Calu3 (cell line): ENCODE measurements at regions not wholly inside any gene's neighbourhood (a gene's known extent, or its start where the extent isn't known, plus 50 kb on each side); places are given as distances from the start of the nearest gene placed in this dataset.

Experiments
- BruUV-seq: library from RNA; stranded (reverse); fragments of 400-500 nt; replicated peaks from 2 replicates; lab custom pipeline; 2021; lab: Mats Ljungman, UMichigan
- CTCF ChIA-PET: fragments of 300-600 bp; sonication (Branson Sonifier 250); formaldehyde crosslinking; loops from one replicate; lab custom pipeline; 2022; ENCODE audit warnings: antibody characterized with exemption; lab: Charles Lee
- DNase-seq: peaks from one replicate; pipeline ENCODE4 v3.0.0; 2022
- H3K27ac Mint-ChIP-seq: one replicate; pipeline ENCODE4 v1.8.0; 2022; ENCODE audit warnings: mixed read lengths; ENCODE audit not compliant: unreplicated experiment
- H3K27me3 Mint-ChIP-seq: one replicate; pipeline ENCODE4 v1.8.0; 2022; ENCODE audit warnings: mixed read lengths; ENCODE audit not compliant: unreplicated experiment
- H3K36me3 Mint-ChIP-seq: one replicate; pipeline ENCODE4 v1.8.0; 2022; ENCODE audit warnings: mild to moderate bottlenecking, moderate library complexity, mixed read lengths; ENCODE audit not compliant: insufficient read depth, unreplicated experiment
- H3K4me1 Mint-ChIP-seq: one replicate; pipeline ENCODE4 v1.8.0; 2022; ENCODE audit warnings: mild to moderate bottlenecking, low read depth, mixed read lengths; ENCODE audit not compliant: unreplicated experiment
- H3K4me3 Mint-ChIP-seq: one replicate; pipeline ENCODE4 v1.8.0; 2022; ENCODE audit warnings: mild to moderate bottlenecking, low read depth, moderate library complexity, mixed read lengths; ENCODE audit not compliant: unreplicated experiment
- H3K9me3 Mint-ChIP-seq: one replicate; pipeline ENCODE4 v1.8.0; 2022; ENCODE audit warnings: low read depth, mixed read lengths; ENCODE audit not compliant: unreplicated experiment
- intact Hi-C: fragments of 100-400 bp; cut with micrococcal nuclease; formaldehyde crosslinking; loops from one replicate; pipeline ENCODE4 v1.10.0; 2022; ENCODE audit not compliant: unreplicated experiment
- TF ChIP-seq, protein P1 (sequence below): fragments of 200-600 bp; IDR thresholded peaks from one replicate; pipeline ENCODE4 v1.8.0; 2022; ENCODE audit warnings: antibody characterized with exemption; ENCODE audit not compliant: unreplicated experiment

DNA sequence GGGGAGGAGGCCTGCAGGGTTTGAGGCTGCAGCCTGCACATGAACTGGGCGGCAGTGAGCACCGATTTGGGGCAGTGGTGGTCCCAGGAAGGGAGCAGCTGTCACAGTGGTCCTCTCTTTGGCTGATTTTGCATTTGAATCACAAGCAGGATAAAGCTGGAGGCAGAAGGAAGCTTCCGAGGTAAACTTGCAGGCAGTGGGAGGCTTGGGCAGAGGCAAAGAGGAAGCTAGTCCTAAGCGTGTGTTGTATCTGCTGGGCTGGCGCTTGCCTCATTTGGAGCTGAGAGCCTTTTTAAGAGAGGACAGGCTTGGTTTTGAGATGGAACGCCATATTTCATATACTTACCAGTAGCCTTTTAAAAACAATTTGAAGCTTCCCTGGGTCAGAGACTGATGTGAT lies 177.2 kb upstream of the PODXL start:
- no TSS peak for BruUV-seq
- Mint-ChIP-seq H3K9me3 (no peaks in the 10 kb centered on the region), H3K4me1 (no peaks in the 10 kb centered on the region), H3K36me3 (no peaks in the 10 kb centered on the region), H3K27ac (no peak overlapping the region), H3K27me3 (peaks cover 79% of the 10 kb centered on the region), H3K4me3 (no peak overlapping the region)
- TF ChIP-seq, protein P1, sequence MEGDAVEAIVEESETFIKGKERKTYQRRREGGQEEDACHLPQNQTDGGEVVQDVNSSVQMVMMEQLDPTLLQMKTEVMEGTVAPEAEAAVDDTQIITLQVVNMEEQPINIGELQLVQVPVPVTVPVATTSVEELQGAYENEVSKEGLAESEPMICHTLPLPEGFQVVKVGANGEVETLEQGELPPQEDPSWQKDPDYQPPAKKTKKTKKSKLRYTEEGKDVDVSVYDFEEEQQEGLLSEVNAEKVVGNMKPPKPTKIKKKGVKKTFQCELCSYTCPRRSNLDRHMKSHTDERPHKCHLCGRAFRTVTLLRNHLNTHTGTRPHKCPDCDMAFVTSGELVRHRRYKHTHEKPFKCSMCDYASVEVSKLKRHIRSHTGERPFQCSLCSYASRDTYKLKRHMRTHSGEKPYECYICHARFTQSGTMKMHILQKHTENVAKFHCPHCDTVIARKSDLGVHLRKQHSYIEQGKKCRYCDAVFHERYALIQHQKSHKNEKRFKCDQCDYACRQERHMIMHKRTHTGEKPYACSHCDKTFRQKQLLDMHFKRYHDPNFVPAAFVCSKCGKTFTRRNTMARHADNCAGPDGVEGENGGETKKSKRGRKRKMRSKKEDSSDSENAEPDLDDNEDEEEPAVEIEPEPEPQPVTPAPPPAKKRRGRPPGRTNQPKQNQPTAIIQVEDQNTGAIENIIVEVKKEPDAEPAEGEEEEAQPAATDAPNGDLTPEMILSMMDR, result no peak
- DNase-seq, result no peak
- CTCF ChIA-PET, result no interaction called here
- intact Hi-C loops, result no loop called here

DNA sequence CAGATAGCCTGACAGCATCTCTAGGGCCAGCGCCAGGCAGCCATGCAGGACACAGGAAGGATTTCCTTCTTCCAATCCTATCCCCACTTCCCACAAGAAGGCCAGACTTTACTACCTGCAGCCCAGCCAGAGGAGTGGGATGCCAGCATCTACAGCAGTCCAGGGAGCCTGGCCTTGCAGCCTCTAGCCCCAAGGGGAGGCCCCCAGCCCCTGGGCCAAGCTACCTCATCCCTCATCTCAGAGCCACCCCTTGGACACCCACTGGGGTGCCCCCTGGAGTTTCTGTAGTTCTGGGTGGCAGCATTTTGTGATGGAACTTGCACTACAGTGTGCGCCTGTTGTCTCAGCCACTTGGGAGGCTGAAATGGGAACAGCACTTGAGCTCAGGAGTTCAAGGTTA lies 170.8 kb upstream of the PODXL start:
- TF ChIP-seq, protein P1, result no peak
- Mint-ChIP-seq H3K27me3 (peaks cover 78% of the 10 kb centered on the region), H3K4me1 (no peaks in the 10 kb centered on the region), H3K27ac (no peak overlapping the region), H3K4me3 (no peak overlapping the region), H3K9me3 (no peaks in the 10 kb centered on the region), H3K36me3 (no peaks in the 10 kb centered on the region)
- no peak for DNase-seq
- CTCF ChIA-PET, result no interaction called here
- intact Hi-C loops, result no loop called here
- BruUV-seq, result no TSS peak

DNA sequence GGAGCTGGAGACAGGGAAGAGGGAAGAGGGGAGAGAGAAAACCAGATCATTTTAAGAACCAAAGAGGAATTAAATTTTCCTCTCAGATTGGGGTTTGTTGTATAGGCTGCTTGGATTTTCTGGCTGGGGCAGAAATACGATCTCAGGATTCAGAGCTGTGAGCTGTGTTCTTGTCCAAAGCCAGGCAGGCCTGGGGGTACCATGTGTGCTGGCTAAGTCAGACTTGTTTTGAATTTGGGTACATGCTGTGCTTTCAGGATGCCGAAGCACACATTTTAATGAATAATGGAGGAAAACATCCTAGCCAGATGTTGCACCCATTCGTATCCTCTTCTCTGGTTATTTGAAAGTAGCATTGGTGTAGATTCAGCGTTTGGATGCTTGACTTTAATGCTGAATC lies 170.3 kb upstream of the PODXL start:
- no TSS peak for BruUV-seq
- no peaks in the 10 kb centered on the region for H3K9me3 Mint-ChIP-seq
- no peaks in the 10 kb centered on the region for H3K36me3 Mint-ChIP-seq

DNA sequence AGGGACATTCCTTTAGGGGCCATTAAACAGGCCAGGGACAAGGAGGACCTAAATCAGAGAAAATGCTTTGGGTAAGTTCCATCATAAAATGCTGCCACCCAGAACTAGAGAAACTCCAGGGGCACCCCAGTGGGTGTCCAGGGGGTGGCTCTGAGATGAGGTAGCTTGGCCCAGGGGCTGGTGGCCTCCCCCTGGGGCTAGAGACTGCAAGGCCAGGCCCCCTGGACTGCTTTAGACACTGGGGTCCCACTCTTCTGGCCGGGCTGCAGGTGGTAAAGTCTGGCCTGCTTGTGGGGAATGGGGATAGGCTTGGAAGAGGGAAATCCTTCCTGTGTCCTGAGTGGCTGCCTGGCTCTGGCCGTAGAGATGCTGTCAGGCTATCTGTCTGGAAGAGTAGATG lies 169.6 kb upstream of the PODXL start:
- Mint-ChIP-seq H3K4me1 (no peaks in the 10 kb centered on the region), H3K9me3 (no peaks in the 10 kb centered on the region), H3K36me3 (no peaks in the 10 kb centered on the region), H3K27ac (no peak overlapping the region), H3K27me3 (peaks cover 73% of the 10 kb centered on the region), H3K4me3 (no peak overlapping the region)
- TF ChIP-seq, protein P1, result no peak
- no TSS peak for BruUV-seq
- CTCF ChIA-PET, result no interaction called here
- intact Hi-C loops, result no loop called here
- DNase-seq, result no peak

More for the DNA sequence above, 170.3 kb upstream of the PODXL start:
- no peak for DNase-seq
- CTCF ChIA-PET, result no interaction called here
- H3K27me3 Mint-ChIP-seq, result peaks cover 74% of the 10 kb centered on the region
- no peak overlapping the region for H3K4me3 Mint-ChIP-seq
- intact Hi-C loops, result no loop called here
- TF ChIP-seq, protein P1, result no peak
- H3K4me1 Mint-ChIP-seq, result no peaks in the 10 kb centered on the region
- H3K27ac Mint-ChIP-seq, result no peak overlapping the region
